GM12874 (cell line): ENCODE measurements at regions not wholly inside any gene's neighbourhood (a gene's known extent, or its start where the extent isn't known, plus 50 kb on each side); places are given as distances from the start of the nearest gene placed in this dataset.

Experiments used
- CTCF ChIP-seq: IDR thresholded peaks from 2 replicates; pipeline ENCODE4 v1.5.1; 2011; ENCODE audit warnings: low read depth, mild to moderate bottlenecking, control low read depth, low read length, moderate library complexity; ENCODE audit not compliant: insufficient read depth

DNA sequence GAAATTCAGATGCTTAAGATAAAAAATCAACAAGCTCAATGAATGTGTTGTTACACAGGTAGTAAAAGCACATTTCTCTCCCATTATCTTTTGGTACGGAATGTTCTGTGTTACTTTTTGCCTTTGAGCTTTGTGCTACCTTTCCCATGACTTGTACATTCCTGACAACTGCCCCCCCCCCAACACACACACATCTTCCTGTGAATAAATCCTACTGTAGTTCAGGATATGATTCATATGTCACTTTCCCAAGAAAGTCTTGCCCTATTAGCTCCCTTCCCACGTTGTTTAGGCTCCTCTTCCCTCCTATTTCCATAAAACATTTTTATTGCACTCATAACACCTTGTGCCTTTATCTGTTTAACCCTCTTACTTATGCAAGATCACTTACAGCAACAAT lies 442.6 kb upstream of the LRATD1 start:
- no peak for TF ChIP-seq CTCF

GRCh38 chr2:14194233-14194632 lies 438.3 kb upstream of the LRATD1 start:
- TF ChIP-seq CTCF, result no peak

GRCh38 chr2:14197293-14197692 lies 435.2 kb upstream of the LRATD1 start:
- TF ChIP-seq CTCF, result no peak

GRCh38 chr2:14199040-14199439 lies 433.5 kb upstream of the LRATD1 start:
- no peak for TF ChIP-seq CTCF

GRCh38 chr2:14219306-14219705 lies 413.2 kb upstream of the LRATD1 start:
- no peak for TF ChIP-seq CTCF

GRCh38 chr2:14220101-14220500 lies 412.4 kb upstream of the LRATD1 start:
- TF ChIP-seq CTCF, result no peak

DNA sequence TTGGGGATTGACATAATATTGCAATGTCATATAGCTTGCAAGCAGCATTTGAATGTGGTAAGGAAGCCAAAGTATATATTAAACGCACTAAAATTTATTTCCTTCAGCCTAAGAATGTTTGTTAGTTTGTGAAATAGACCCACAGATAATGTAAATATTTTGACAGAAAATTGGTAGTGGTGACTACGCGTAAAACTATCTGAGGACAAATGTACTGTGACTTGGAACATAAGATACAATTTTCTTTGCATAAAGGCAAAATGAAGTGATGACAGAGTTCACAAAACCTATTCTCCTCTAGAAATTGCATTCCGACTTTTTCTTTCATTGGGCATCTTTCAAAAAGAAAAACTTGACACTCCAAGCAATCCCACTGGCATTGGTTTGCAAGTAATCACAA lies 411.1 kb upstream of the LRATD1 start:
- TF ChIP-seq CTCF, result no peak

DNA sequence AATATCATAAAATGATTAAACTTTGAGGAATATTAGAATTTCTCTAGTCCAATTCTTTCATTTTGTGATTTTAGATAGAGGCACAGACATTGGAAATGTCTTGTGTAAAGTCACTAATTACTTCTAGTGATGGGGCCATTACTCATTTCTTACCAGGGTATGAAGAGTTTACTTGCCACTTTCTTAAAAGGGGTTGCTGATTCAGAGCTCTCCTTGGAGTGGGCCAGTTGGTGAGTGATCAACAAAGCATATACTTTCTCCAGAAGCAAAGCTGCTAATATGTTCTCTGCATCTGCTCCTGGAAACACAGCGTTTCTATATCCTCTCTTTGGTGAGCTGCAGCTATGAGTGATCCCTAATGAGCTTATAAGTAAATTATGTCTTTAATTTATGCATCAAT lies 408.9 kb upstream of the LRATD1 start:
- TF ChIP-seq CTCF, result no peak
